ENCODE measurements at regions not wholly inside any gene's neighbourhood (a gene's known extent, or its start where the extent isn't known, plus 50 kb on each side); places are given as distances from the start of the nearest gene placed in this dataset.

DNA sequence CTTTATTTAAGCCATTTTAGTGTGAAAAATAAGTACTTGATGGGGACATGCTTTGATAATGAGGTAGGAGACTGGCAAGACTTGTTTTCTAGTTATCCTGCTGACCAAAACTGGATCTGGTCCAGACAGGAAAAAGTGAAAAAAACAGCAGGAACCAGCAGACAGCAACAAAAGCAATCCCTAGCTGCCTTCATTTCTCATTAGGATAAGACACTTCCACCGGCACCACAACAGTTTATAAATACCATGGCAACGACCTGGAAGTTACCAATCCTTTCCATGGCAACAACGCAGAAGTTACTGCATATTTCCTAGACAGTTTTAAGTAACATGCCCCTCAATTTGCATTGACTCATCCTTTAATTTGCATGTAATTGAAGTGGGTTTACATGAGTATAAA is 993.8 kb upstream of the NCAM2 start:
- intact Hi-C loops (cut with micrococcal nuclease), result no loop called here
- Mint-ChIP-seq H3K4me3 (ENCODE audit: unreplicated experiment) (no peak overlapping the region), H3K27ac (ENCODE audit: low read depth, unreplicated experiment) (no peak overlapping the region), H3K9me3 (ENCODE audit: unreplicated experiment) (peaks cover 10% of the 10 kb centered on the region), H3K27me3 (ENCODE audit: insufficient read depth, unreplicated experiment) (no peaks in the 10 kb centered on the region), H3K4me1 (ENCODE audit: insufficient read depth, unreplicated experiment) (no peaks in the 10 kb centered on the region), H3K36me3 (ENCODE audit: insufficient read depth, unreplicated experiment) (no peaks in the 10 kb centered on the region)
- ChIA-PET POLR2A (no interaction called here), CTCF (no interaction called here)
- DNase-seq (ENCODE audit: unreplicated experiment), result no peak
- TF ChIP-seq, protein P1, sequence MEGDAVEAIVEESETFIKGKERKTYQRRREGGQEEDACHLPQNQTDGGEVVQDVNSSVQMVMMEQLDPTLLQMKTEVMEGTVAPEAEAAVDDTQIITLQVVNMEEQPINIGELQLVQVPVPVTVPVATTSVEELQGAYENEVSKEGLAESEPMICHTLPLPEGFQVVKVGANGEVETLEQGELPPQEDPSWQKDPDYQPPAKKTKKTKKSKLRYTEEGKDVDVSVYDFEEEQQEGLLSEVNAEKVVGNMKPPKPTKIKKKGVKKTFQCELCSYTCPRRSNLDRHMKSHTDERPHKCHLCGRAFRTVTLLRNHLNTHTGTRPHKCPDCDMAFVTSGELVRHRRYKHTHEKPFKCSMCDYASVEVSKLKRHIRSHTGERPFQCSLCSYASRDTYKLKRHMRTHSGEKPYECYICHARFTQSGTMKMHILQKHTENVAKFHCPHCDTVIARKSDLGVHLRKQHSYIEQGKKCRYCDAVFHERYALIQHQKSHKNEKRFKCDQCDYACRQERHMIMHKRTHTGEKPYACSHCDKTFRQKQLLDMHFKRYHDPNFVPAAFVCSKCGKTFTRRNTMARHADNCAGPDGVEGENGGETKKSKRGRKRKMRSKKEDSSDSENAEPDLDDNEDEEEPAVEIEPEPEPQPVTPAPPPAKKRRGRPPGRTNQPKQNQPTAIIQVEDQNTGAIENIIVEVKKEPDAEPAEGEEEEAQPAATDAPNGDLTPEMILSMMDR (IDR thresholded peaks at IDR 0.05; ENCODE audit: unreplicated experiment), result no peak
- BruUV-seq (replicated peaks), result no TSS peak

DNA sequence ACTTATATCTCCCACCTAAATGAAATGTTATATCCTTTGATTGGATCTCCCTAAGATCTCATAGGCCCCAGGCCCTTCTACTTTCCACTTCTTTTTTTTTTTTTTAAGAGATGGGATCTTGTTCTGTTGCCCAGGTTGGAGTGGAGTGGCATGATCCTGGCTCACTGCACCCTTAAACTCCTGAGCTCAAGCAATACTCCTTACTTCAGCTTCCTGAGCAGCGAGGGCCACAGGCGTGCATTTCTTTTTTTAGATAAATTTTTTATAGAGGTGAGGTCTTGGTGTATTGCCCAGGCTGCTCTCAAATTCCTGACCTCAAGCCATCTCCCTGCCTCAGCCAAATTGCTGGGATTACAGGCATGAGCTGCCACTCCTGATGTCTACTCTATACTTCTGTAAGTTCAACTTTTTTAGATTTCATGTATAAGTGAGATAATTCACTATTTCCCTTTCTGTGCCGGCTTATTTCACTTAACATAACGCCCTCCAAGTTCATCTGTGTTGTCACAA is 987.5 kb upstream of the NCAM2 start:
- Mint-ChIP-seq H3K36me3 (ENCODE audit: insufficient read depth, unreplicated experiment) (no peaks in the 10 kb centered on the region), H3K4me1 (ENCODE audit: insufficient read depth, unreplicated experiment) (no peaks in the 10 kb centered on the region), H3K27ac (ENCODE audit: low read depth, unreplicated experiment) (no peak overlapping the region), H3K9me3 (ENCODE audit: unreplicated experiment) (peaks cover 6% of the 10 kb centered on the region), H3K4me3 (ENCODE audit: unreplicated experiment) (no peak overlapping the region), H3K27me3 (ENCODE audit: insufficient read depth, unreplicated experiment) (no peaks in the 10 kb centered on the region)
- CTCF ChIA-PET, result interaction anchor here (0.5 kb wide), 1 partner anchor 17 kb away, joined by 3 read pairs; no protein-coding TSS in a partner anchor
- intact Hi-C loops (cut with micrococcal nuclease), result no loop called here
- no peak for DNase-seq (ENCODE audit: unreplicated experiment)
- no TSS peak for BruUV-seq (replicated peaks)
- POLR2A ChIA-PET, result interaction anchor here (0.6 to 1.2 kb wide), 3 partner anchors 25 to 1593 kb away, joined by 3 to 4 read pairs (median 3); no protein-coding TSS in a partner anchor
- TF ChIP-seq, protein P1 (IDR thresholded peaks at IDR 0.05; ENCODE audit: unreplicated experiment), result no peak

DNA sequence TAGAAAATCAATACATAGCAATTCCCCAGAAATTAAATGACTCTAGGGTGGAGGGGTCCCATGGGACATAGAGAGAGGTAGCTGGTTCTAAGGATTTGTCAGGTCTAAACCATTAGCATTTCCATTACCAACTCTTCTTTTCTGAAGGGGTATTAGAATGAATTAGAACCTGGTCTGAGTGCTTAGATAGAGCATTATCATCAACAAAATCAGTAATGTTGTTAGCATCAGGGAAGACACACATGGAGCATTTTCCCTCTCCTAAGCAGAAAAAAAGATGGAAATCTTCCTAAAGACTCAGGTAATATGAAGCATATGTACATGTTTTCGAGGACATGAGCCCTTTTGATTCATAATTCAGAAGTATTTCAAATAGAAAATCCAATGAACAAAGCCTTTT is 984.4 kb upstream of the NCAM2 start:
- no peaks in the 10 kb centered on the region for H3K36me3 Mint-ChIP-seq (ENCODE audit: insufficient read depth, unreplicated experiment)
- H3K4me3 Mint-ChIP-seq (ENCODE audit: unreplicated experiment), result no peak overlapping the region
- ChIA-PET POLR2A (no interaction called here), CTCF (no interaction called here)
- H3K27ac Mint-ChIP-seq (ENCODE audit: low read depth, unreplicated experiment), result no peak overlapping the region
- TF ChIP-seq, protein P1 (IDR thresholded peaks at IDR 0.05; ENCODE audit: unreplicated experiment), result no peak
- no peaks in the 10 kb centered on the region for H3K9me3 Mint-ChIP-seq (ENCODE audit: unreplicated experiment)
- DNase-seq (ENCODE audit: unreplicated experiment), result no peak
- no TSS peak for BruUV-seq (replicated peaks)
- intact Hi-C loops (cut with micrococcal nuclease), result no loop called here
- H3K27me3 Mint-ChIP-seq (ENCODE audit: insufficient read depth, unreplicated experiment), result no peaks in the 10 kb centered on the region
- H3K4me1 Mint-ChIP-seq (ENCODE audit: insufficient read depth, unreplicated experiment), result no peaks in the 10 kb centered on the region

DNA sequence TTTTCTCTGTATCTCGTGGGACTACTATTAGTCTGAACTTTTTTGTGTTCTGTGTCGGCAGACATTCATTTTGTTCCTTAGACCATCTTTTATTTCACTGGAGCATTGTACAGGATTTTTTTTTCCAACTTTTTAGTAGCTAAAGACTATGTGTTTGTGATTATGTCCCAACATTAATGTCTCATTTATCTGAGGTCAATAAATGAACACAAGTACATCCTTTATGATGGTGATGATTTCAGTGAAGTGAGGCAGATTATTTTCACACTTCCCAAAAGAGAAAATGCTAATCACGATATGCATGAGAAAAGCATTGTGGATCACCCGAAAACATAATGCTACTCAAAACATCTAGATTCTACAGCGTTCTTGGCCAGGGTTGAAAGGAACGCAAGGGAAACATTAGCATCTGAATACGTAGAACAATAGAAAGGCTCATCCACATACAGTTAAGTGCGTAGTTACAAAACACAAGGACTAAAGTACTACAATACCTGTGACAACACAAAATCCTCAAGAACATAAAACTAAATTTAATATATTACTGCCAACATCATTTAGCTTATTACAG is 981.7 kb upstream of the NCAM2 start:
- no peak overlapping the region for H3K4me3 Mint-ChIP-seq (ENCODE audit: unreplicated experiment)
- H3K27ac Mint-ChIP-seq (ENCODE audit: low read depth, unreplicated experiment), result no peak overlapping the region
- POLR2A ChIA-PET, result interaction anchor here (0.6 kb wide), 1 partner anchor 1631 kb away, joined by 4 read pairs; no protein-coding TSS in a partner anchor
- peaks cover 6% of the 10 kb centered on the region for H3K4me1 Mint-ChIP-seq (ENCODE audit: insufficient read depth, unreplicated experiment)
- no peaks in the 10 kb centered on the region for H3K9me3 Mint-ChIP-seq (ENCODE audit: unreplicated experiment)
- intact Hi-C loops (cut with micrococcal nuclease), result no loop called here
- no peaks in the 10 kb centered on the region for H3K36me3 Mint-ChIP-seq (ENCODE audit: insufficient read depth, unreplicated experiment)
- no peak for DNase-seq (ENCODE audit: unreplicated experiment)
- TF ChIP-seq, protein P1 (IDR thresholded peaks at IDR 0.05; ENCODE audit: unreplicated experiment), result no peak
- no TSS peak for BruUV-seq (replicated peaks)
- CTCF ChIA-PET, result no interaction called here
- no peaks in the 10 kb centered on the region for H3K27me3 Mint-ChIP-seq (ENCODE audit: insufficient read depth, unreplicated experiment)
